ENCODE measurements at regions not wholly inside any gene's neighbourhood (a gene's known extent, or its start where the extent isn't known, plus 50 kb on each side); places are given as distances from the start of the nearest gene placed in this dataset.

- TF ChIP-seq CTCF (conservative IDR thresholded peaks at IDR 0.05) (no peak), EZH2 (IDR thresholded peaks at IDR 0.05; ENCODE audit: low read depth) (no peak)
Observed at GRCh38 chr2:131584940-131585339, 57.3 kb downstream of the CCDC74A start.
